K562 (cell line): ENCODE measurements at regions not wholly inside any gene's neighbourhood (a gene's known extent, or its start where the extent isn't known, plus 50 kb on each side); places are given as distances from the start of the nearest gene placed in this dataset.

Experiments used
- ATAC-seq: fragments of 200-7000 bp; cut with Tn5 transposase; 3 replicates; pipeline ENCODE4 v1.9.1; 2020; ENCODE audit warnings: moderate library complexity
- BruUV-seq: library from RNA; stranded (reverse); fragments of 400-500 nt; replicated peaks from 2 replicates; lab custom pipeline; 2021; lab: Mats Ljungman, UMichigan
- CTCF ChIA-PET: fragments of 300-600 bp; formaldehyde crosslinking; extraction: SDS; loops from one replicate; lab custom pipeline; 2021; ENCODE audit warnings: low intra/inter-chr PET ratio; lab: Yijun Ruan, JAX
- POLR2A ChIA-PET: fragments of 300-600, 350-650 bp; sonication (Branson Sonifier 250); formaldehyde crosslinking; extraction: SDS; loops from one replicate; lab custom pipeline; 2021; ENCODE audit warnings: antibody characterized with exemption, inconsistent platforms; lab: Yijun Ruan, JAX
- DNase-seq, 4 experiments: peaks; one replicate each; pipeline versions ENCODE4 v3.0.0 to v3.0.0-alpha.2; 2011 to 2018; ENCODE audit warnings: low spot score in 3 of 4, mixed read lengths in 3 of 4; ENCODE audit errors: extremely low read depth in 1 of 4
- FAIRE-seq: peaks from 2 replicates; lab custom pipeline; 2011; peaks lifted over from hg19 to GRCh38; lab: Jason Lieb, UNC
- H2AFZ ChIP-seq: 2 replicates; pipeline ENCODE4 v1.6.0; 2011; ENCODE audit warnings: low read depth, low read length, control low read depth, inconsistent platforms
- H3K27ac ChIP-seq: fragments of 200-600 bp; 3 replicates; pipeline ENCODE4 v1.8.0; 2011; ENCODE audit warnings: low read depth, mild to moderate bottlenecking, control low read depth, inconsistent platforms, low read length, moderate library complexity, mixed read lengths; ENCODE audit errors: extremely low read depth
- H3K27me3 ChIP-seq, 2 experiments: fragments of 300-600 bp in 1 of 2; 2 replicates in 1 of 2; 3 replicates in 1 of 2; pipeline versions ENCODE4 v1.6.0 to v1.8.0; 2011; ENCODE audit warnings: inconsistent platforms in 2 of 2, low read length in 2 of 2, mild to moderate bottlenecking in 1 of 2, mixed read lengths in 1 of 2, moderate library complexity in 1 of 2; ENCODE audit not compliant: control insufficient read depth in 2 of 2, insufficient read depth in 2 of 2
- H3K36me3 ChIP-seq: fragments of 300-600 bp; 3 replicates; pipeline ENCODE4 v1.8.0; 2011; ENCODE audit warnings: mild to moderate bottlenecking, low read length, inconsistent platforms; ENCODE audit not compliant: control insufficient read depth, insufficient read depth
- H3K4me1 ChIP-seq, 2 experiments: fragments of 200-600 bp in 1 of 2; replicated peaks in 1 of 2; 2 replicates in 1 of 2; 3 replicates in 1 of 2; pipeline versions ENCODE4 v1.5.1 to v1.8.0; 2011; ENCODE audit warnings: inconsistent platforms in 2 of 2, low read length in 2 of 2, mild to moderate bottlenecking in 1 of 2, mixed read lengths in 1 of 2, moderate library complexity in 1 of 2; ENCODE audit not compliant: control insufficient read depth in 2 of 2, insufficient read depth in 2 of 2
- H3K4me2 ChIP-seq: 2 replicates; pipeline ENCODE4 v1.6.1; 2011; ENCODE audit warnings: low read length, control low read depth, inconsistent platforms, mixed read lengths; ENCODE audit not compliant: insufficient read depth
- H3K4me3 ChIP-seq: fragments of 200-600 bp; sonication (generic), shearing (Covaris generic); 2 replicates; pipeline ENCODE4 v1.5.1; 2016; ENCODE audit warnings: control low read depth, inconsistent platforms
- H3K79me2 ChIP-seq: fragments of 200-600 bp; 3 replicates; pipeline ENCODE4 v1.8.0; 2011; ENCODE audit warnings: low read length, inconsistent platforms; ENCODE audit not compliant: control insufficient read depth, insufficient read depth
- H3K9ac ChIP-seq, 2 experiments: 2 replicates each; pipeline versions ENCODE4 v1.6.0 to v1.6.1; 2011; ENCODE audit warnings: low read depth in 2 of 2, low read length in 2 of 2, control low read depth in 1 of 2, inconsistent platforms in 1 of 2, mild to moderate bottlenecking in 1 of 2, mixed read lengths in 1 of 2; ENCODE audit not compliant: insufficient read depth in 1 of 2
- H3K9me1 ChIP-seq: one replicate; pipeline ENCODE4 v1.6.0; 2011; ENCODE audit warnings: inconsistent platforms, mild to moderate bottlenecking, low read length, moderate library complexity; ENCODE audit not compliant: control insufficient read depth, insufficient read depth
- H3K9me3 ChIP-seq: replicated peaks from 2 replicates; pipeline ENCODE4 v1.5.1; 2011; ENCODE audit warnings: low read depth, low read length, inconsistent platforms; ENCODE audit not compliant: control insufficient read depth, insufficient read depth
- H4K20me1 ChIP-seq: replicated peaks from 2 replicates; pipeline ENCODE4 v1.6.1; 2011; ENCODE audit warnings: low read length, inconsistent platforms, mixed read lengths; ENCODE audit not compliant: control insufficient read depth, insufficient read depth
- BACH1 ChIP-seq: fragments of 200-800 bp; sonication (Bioruptor generic); IDR thresholded peaks from 2 replicates; pipeline ENCODE4 v1.6.1; 2016; ENCODE audit warnings: missing genetic modification characterization, missing compliant biosample characterization
- BRD9 ChIP-seq: fragments of 450-650 bp; IDR thresholded peaks from 2 replicates; pipeline ENCODE4 v1.6.1; 2018; ENCODE audit warnings: low read depth; ENCODE audit not compliant: partially characterized antibody
- DLX4 ChIP-seq: fragments of 250-450 bp; sonication (Bioruptor Pico); IDR thresholded peaks from 2 replicates; pipeline ENCODE4 v1.6.1; 2021; ENCODE audit warnings: mild to moderate bottlenecking
- LARP7 ChIP-seq: fragments of 450-650 bp; IDR thresholded peaks from 2 replicates; pipeline ENCODE4 v1.6.1; 2016
- MECOM ChIP-seq: fragments of 250-450 bp; sonication (Bioruptor Pico); IDR thresholded peaks from 2 replicates; pipeline ENCODE4 v1.8.0; 2022; ENCODE audit warnings: inconsistent platforms
- NFE2L1 ChIP-seq: fragments of 450-650 bp; IDR thresholded peaks from 2 replicates; pipeline ENCODE4 v1.6.1; 2016; ENCODE audit warnings: missing genetic modification characterization, low read depth, mild to moderate bottlenecking, missing compliant biosample characterization, moderate library complexity, borderline replicate concordance
- PHB ChIP-seq: fragments of 250-450 bp; sonication (Bioruptor Pico); IDR thresholded peaks from 2 replicates; pipeline ENCODE4 v1.5.0; 2021
- RB1 ChIP-seq: fragments of 450-650 bp; IDR thresholded peaks from 2 replicates; pipeline ENCODE4 v1.6.1; 2017; ENCODE audit warnings: low read depth, mild to moderate bottlenecking
- RBM15 ChIP-seq: fragments of 200-400 bp; formaldehyde crosslinking; IDR thresholded peaks from 2 replicates; pipeline ENCODE4 v1.6.1; 2018; ENCODE audit warnings: mild to moderate bottlenecking, low read length, moderate library complexity; ENCODE audit not compliant: insufficient read depth
- RBM22 ChIP-seq: fragments of 200-400 bp; formaldehyde crosslinking; IDR thresholded peaks from 2 replicates; pipeline ENCODE4 v1.6.1; 2018; ENCODE audit warnings: low read length, low read depth; ENCODE audit not compliant: poor library complexity, severe bottlenecking
- RFX1 ChIP-seq: fragments of 450-650 bp; IDR thresholded peaks from 2 replicates; pipeline ENCODE4 v1.6.1; 2016; ENCODE audit warnings: mild to moderate bottlenecking, moderate library complexity
- SFPQ ChIP-seq: fragments of 200-400 bp; formaldehyde crosslinking; IDR thresholded peaks from 2 replicates; pipeline ENCODE4 v1.6.1; 2017; ENCODE audit warnings: mild to moderate bottlenecking, low read depth, low read length, moderate library complexity
- TFAM ChIP-seq: fragments of 250-450 bp; sonication (Bioruptor Pico); conservative IDR thresholded peaks from 2 replicates; pipeline ENCODE4 v1.5.0; 2021; ENCODE audit warnings: mild to moderate bottlenecking, moderate library complexity
- ZFP30 ChIP-seq: fragments of 250-450 bp; sonication (Bioruptor Pico); IDR thresholded peaks from 2 replicates; pipeline ENCODE4 v1.8.0; 2022; ENCODE audit warnings: moderate library complexity, mild to moderate bottlenecking, inconsistent platforms, borderline replicate concordance
- ZKSCAN1 ChIP-seq: fragments of 150-350 bp; IDR thresholded peaks from 2 replicates; pipeline ENCODE4 v1.6.1; 2016; ENCODE audit warnings: low read depth, low read length
- ZNF316 ChIP-seq: fragments of 450-650 bp; IDR thresholded peaks from 2 replicates; pipeline ENCODE4 v1.6.1; 2016
- ZNF668 ChIP-seq: fragments of 250-450 bp; sonication (Bioruptor Pico); IDR thresholded peaks from 2 replicates; pipeline ENCODE4 v1.8.0; 2022; ENCODE audit warnings: mild to moderate bottlenecking, inconsistent platforms
- WGBS: fragments of 100-300 bp; shearing (Covaris generic); methylation state at CpG from one replicate; pipeline ENCODE4 v1.1.6; 2016; ENCODE audit warnings: low coverage, mixed read lengths; ENCODE audit not compliant: insufficient coverage; ENCODE audit errors: missing lambda C conversion rate; 5-methylcytosine and 5-hydroxymethylcytosine counted together
- in situ Hi-C: fragments of 300-500 bp; cut with MboI; formaldehyde crosslinking; loops from 4 replicates; pipeline ENCODE4 v1.15.0; 2018; ENCODE audit warnings: inconsistent platforms, mixed read lengths
- intact Hi-C: fragments of 100-400 bp; cut with micrococcal nuclease; formaldehyde crosslinking; loops from 2 replicates; pipeline ENCODE4 v1.14.2; 2022

GRCh38 chr1:90640325-90640724, 76.8 kb downstream of the BARHL2 start:
- POLR2A ChIA-PET, result no interaction called here
- Histone ChIP-seq H2AFZ (no peak overlapping the region), H3K79me2 (no peaks in the 10 kb centered on the region), H3K9ac (no peak overlapping the region), H4K20me1 (no peaks in the 10 kb centered on the region), H3K4me3 (no peak overlapping the region), H3K36me3 (no peaks in the 10 kb centered on the region), H3K27ac (no peak overlapping the region), H3K27me3 (0 out of 5 replicates have a peak, but pooled peaks cover 0 to 2% of the 10 kb centered on the region in 2 experiments), H3K9me3 (no peaks in the 10 kb centered on the region), H3K9me1 (no peaks in the 10 kb centered on the region), H3K4me2 (no peak overlapping the region), H3K4me1 (no peaks in the 10 kb centered on the region)
- ATAC-seq (no peak), DNase-seq (no peak), FAIRE-seq (no peak)
- 4% methylated on average over 4 of the region's 4 CpGs for WGBS
- TF ChIP-seq ZNF668 (no peak), NFE2L1 (tag) (no peak), TFAM (CRISPR knock-in tag) (no peak), ZFP30 (no peak), RB1 (no peak), SFPQ (no peak), BRD9 (no peak), ZNF316 (no peak), BACH1 (tag) (no peak), RBM22 (no peak), PHB (CRISPR knock-in tag) (no peak), MECOM (no peak), DLX4 (CRISPR knock-in tag) (no peak), LARP7 (no peak), ZKSCAN1 (no peak), RBM15 (no peak), RFX1 (no peak)
- BruUV-seq, result no TSS peak
- CTCF ChIA-PET, result interaction anchor here (0.6 kb wide), 1 partner anchor 15 kb away, joined by 4 read pairs; no protein-coding TSS in a partner anchor
- in situ Hi-C loops, result no loop called here
- intact Hi-C loops, result no loop called here
